Cerebellar nuclear complex (tissue), 1 donor: ENCODE measurements at regions not wholly inside any gene's neighbourhood (a gene's known extent, or its start where the extent isn't known, plus 50 kb on each side); places are given as distances from the start of the nearest gene placed in this dataset.
A peak's percentile ranks its signal among the peaks of the same experiment; 100 is the strongest.

ENCODE experiments used
- DNase-seq, 2 experiments: peaks; one replicate each; lab custom pipeline; 2025; lab: John Stamatoyannopoulos, UW

GRCh38 chr3:28088811-28089526, 152.4 kb upstream of the CMC1 start:
- no peak for DNase-seq

GRCh38 chr3:28089527-28089897, 151.9 kb upstream of the CMC1 start:
- DNase-seq = no peak

GRCh38 chr3:28099296-28099695, 142.1 kb upstream of the CMC1 start:
- DNase-seq = no peak

GRCh38 chr3:28101705-28102104, 139.7 kb upstream of the CMC1 start:
- no peak for DNase-seq

- peak; percentile 77 to 88 for DNase-seq
Measured at GRCh38 chr3:28103861-28104260, 137.6 kb upstream of the CMC1 start.

GRCh38 chr3:28104896-28105534, 136.4 kb upstream of the CMC1 start:
- peak in 1 of 2 experiments; percentile 42 for DNase-seq

- no peak for DNase-seq
Measured at GRCh38 chr3:28109829-28110228, 131.6 kb upstream of the CMC1 start.

GRCh38 chr3:28110869-28111268, 130.6 kb upstream of the CMC1 start:
- DNase-seq = peak in 1 of 2 experiments; percentile 18

- DNase-seq = no peak
Measured at GRCh38 chr3:28114893-28115292, 126.5 kb upstream of the CMC1 start.

GRCh38 chr3:28115316-28115715, 126.1 kb upstream of the CMC1 start:
- no peak for DNase-seq

- DNase-seq = no peak
Measured at GRCh38 chr3:28117598-28117997, 123.8 kb upstream of the CMC1 start.

- DNase-seq = no peak
Measured at GRCh38 chr3:28118087-28118486, 123.3 kb upstream of the CMC1 start.

- DNase-seq = no peak
Measured at GRCh38 chr3:28122227-28122626, 119.2 kb upstream of the CMC1 start.

- no peak for DNase-seq
Measured at GRCh38 chr3:28124882-28125281, 116.5 kb upstream of the CMC1 start.

GRCh38 chr3:28125342-28125741, 116.1 kb upstream of the CMC1 start:
- no peak for DNase-seq

- DNase-seq = no peak
Measured at GRCh38 chr3:28130836-28131235, 110.6 kb upstream of the CMC1 start.

- DNase-seq = no peak
Measured at GRCh38 chr3:28132941-28133340, 108.5 kb upstream of the CMC1 start.

GRCh38 chr3:28134198-28134597, 107.2 kb upstream of the CMC1 start:
- no peak for DNase-seq

- no peak for DNase-seq
Measured at GRCh38 chr3:28134792-28135375, 106.5 kb upstream of the CMC1 start.

- DNase-seq = no peak
Measured at GRCh38 chr3:28136607-28137216, 104.7 kb upstream of the CMC1 start.

GRCh38 chr3:28138043-28138610, 103.3 kb upstream of the CMC1 start:
- no peak for DNase-seq

GRCh38 chr3:28139288-28139687, 102.1 kb upstream of the CMC1 start:
- no peak for DNase-seq
